H1 (cell line): ENCODE measurements at regions not wholly inside any gene's neighbourhood (a gene's known extent, or its start where the extent isn't known, plus 50 kb on each side); places are given as distances from the start of the nearest gene placed in this dataset.

Experiments
- CHD7 ChIP-seq: fragments of 300-600 bp; sonication (generic); IDR thresholded peaks from 2 replicates; pipeline ENCODE4 v1.7.1; 2012; ENCODE audit warnings: low read length, moderate library complexity, mild to moderate bottlenecking, inconsistent platforms; ENCODE audit not compliant: insufficient replicate concordance
- RFX5 ChIP-seq: IDR thresholded peaks from 2 replicates; pipeline ENCODE4 v1.6.1; 2011; ENCODE audit warnings: low read depth, low read length, improper control_type of control experiment, borderline replicate concordance
- TBP ChIP-seq: IDR thresholded peaks from 2 replicates; pipeline ENCODE4 v1.6.1; 2011; ENCODE audit warnings: low read depth, low read length, improper control_type of control experiment
- TF ChIP-seq, protein P1 (sequence below), 3 experiments: IDR thresholded peaks; 1 replicate in 2 of 3; 2 replicates in 1 of 3; pipeline versions ENCODE4 v1.5.1 to v1.6.1; 2011; ENCODE audit warnings: low read length in 3 of 3, mild to moderate bottlenecking in 3 of 3, inconsistent platforms in 2 of 3, low read depth in 1 of 3, moderate library complexity in 1 of 3; ENCODE audit not compliant: insufficient read depth in 1 of 3; ENCODE audit errors: control extremely low read depth in 1 of 3

- no peak for TF ChIP-seq CHD7
- TF ChIP-seq, protein P1, sequence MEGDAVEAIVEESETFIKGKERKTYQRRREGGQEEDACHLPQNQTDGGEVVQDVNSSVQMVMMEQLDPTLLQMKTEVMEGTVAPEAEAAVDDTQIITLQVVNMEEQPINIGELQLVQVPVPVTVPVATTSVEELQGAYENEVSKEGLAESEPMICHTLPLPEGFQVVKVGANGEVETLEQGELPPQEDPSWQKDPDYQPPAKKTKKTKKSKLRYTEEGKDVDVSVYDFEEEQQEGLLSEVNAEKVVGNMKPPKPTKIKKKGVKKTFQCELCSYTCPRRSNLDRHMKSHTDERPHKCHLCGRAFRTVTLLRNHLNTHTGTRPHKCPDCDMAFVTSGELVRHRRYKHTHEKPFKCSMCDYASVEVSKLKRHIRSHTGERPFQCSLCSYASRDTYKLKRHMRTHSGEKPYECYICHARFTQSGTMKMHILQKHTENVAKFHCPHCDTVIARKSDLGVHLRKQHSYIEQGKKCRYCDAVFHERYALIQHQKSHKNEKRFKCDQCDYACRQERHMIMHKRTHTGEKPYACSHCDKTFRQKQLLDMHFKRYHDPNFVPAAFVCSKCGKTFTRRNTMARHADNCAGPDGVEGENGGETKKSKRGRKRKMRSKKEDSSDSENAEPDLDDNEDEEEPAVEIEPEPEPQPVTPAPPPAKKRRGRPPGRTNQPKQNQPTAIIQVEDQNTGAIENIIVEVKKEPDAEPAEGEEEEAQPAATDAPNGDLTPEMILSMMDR (IDR thresholded peaks at IDR 0.05; ENCODE audit: control extremely low read depth in 1 of 3, insufficient read depth in 1 of 3, low read depth in 1 of 3, low read length in 3 of 3) = no peak
- TF ChIP-seq RFX5 = no peak
- no peak for TF ChIP-seq TBP
These were observed 331.2 kb upstream of the DCBLD2 start (continued) for GRCh38 chr3:99232696-99233095.
